GM13977 (cell line): ENCODE measurements at regions not wholly inside any gene's neighbourhood (a gene's known extent, or its start where the extent isn't known, plus 50 kb on each side); places are given as distances from the start of the nearest gene placed in this dataset.
"Not testable (repeated sequence)": the region's sequence is repeated elsewhere in the genome, so short reads cannot be mapped to it uniquely, and the experiment has no call there.

ENCODE experiments used
- DNase-seq: peaks from one replicate; pipeline ENCODE4 v3.0.0; 2012; ENCODE audit warnings: low spot score
- CTCF ChIP-seq: IDR thresholded peaks from 2 replicates; pipeline ENCODE4 v1.5.1; 2012; ENCODE audit warnings: mild to moderate bottlenecking, control low read depth; ENCODE audit not compliant: insufficient read depth; ENCODE audit errors: extremely low read depth, missing control alignments
- in situ Hi-C: fragments of 300-500 bp; cut with MboI; formaldehyde crosslinking; loops from one replicate; pipeline ENCODE4 v1.12.0; 2022; ENCODE audit warnings: low sequenced_read_pairs, low pct_unique_long_range_greater_than_20kb, mixed read lengths, inconsistent platforms; ENCODE audit not compliant: unreplicated experiment

DNA sequence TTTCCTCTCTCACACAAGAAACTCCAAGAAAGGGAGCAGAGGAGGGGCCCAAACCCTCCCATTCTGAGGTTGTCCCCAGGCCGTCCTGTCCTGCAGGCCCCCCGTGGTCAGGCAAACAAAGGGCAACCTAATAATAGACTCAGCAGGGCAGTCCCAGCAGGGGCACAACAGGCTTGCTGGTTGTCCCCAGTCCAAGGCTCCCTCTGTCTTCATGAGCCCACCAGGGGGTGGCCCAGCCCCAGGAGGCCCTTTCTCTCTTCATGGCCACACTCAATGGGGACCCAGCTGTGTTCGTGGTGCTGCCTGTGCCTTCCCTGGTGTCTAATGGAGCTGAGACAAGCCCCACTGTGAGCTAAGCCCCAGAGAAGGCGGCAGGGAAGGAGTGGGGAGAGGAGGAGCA, 359.9 kb downstream of the ADGRD1 start:
- TF ChIP-seq CTCF, result no peak
- in situ Hi-C loops, result no loop called here
- no peak for DNase-seq

- DNase-seq, result no peak
- in situ Hi-C loops, result no loop called here
- no peak for TF ChIP-seq CTCF
Observed at GRCh38 chr12:131314524-131315090, 360.9 kb downstream of the ADGRD1 start.

DNA sequence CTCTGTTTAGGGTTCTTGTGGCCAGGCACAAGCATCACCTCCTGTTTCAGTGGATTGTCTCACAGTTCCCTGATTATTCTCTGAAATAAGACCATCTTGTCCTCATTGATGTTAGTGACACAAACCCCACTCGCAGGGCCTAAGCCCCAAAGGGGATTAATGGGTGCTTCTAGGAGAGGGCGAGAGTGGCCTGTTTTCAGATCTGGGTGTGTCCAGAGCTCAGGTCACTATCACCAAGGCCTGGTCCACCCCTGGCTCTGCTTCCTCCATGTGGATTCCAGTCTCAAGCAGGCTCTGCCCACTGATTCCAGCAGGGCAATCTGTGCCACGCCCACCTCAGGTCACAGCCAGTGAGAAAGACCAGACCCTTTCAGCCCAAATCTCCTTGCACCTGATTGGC, 361.9 kb downstream of the ADGRD1 start:
- no peak for TF ChIP-seq CTCF
- in situ Hi-C loops, result no loop called here

DNA sequence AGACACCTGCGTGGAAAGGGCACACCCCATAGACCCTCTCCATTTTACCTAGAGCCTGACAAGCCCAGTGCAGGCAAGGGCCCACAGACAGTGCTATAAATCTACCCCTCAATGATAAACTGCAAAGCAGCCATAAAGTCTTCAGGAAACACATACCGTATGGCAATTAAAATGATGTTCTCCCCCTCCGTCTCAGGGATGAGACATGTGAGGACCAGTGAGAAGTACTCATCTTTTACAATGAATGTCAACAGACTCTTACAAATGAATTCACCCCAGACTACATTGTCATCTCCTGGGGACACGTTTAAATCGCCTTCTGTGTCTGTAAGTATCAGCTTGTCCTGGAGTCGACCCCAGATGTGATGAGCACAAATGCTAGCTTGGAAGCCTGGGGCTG, 362.7 kb downstream of the ADGRD1 start:
- no peak for DNase-seq
- no peak for TF ChIP-seq CTCF
- in situ Hi-C loops, result no loop called here

More for the DNA sequence above, 361.9 kb downstream of the ADGRD1 start:
- DNase-seq, result no peak

DNA sequence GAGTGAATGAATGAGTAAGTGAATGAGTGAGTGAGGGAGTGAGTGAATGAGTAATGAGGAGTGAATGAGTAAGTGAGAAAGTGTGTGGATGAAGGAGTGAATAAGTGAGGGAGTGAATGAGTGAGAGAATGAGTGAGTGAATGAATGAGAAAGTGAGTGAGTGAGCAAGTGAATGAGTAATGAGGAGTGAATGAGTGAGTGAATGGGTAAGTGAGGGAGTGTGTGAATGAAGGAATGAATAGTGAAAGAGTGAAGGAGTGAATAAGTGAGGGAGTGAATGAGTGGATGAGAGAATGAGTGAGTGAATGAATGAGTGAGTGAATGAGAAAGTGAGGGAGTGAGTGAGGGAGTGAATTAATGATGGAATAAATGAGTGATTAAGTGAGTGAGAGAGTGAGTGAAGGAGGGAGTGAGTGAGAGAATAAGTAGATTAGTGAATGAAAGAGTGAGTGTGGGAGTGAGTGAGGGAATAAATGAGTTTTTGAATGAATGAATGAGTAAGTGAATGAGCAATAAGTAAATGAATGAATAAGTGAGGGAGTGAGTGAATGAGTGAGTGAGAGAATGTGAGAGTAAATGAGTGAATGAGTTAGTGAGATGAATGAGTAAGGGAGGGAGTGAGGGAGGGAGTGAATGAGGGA, 364.5 kb downstream of the ADGRD1 start:
- in situ Hi-C loops, result no loop called here
- TF ChIP-seq CTCF, result no peak
- no peak for DNase-seq

- in situ Hi-C loops, result no loop called here
- no peak for TF ChIP-seq CTCF
- no peak for DNase-seq
Observed at GRCh38 chr12:131321988-131322387, 368.3 kb downstream of the ADGRD1 start.

- in situ Hi-C loops, result not testable (repeated sequence)
Observed at GRCh38 chr12:131322460-131322859, 368.8 kb downstream of the ADGRD1 start.

More at GRCh38 chr12:131322460-131322859, 368.8 kb downstream of the ADGRD1 start:
- not testable (repeated sequence) for DNase-seq
